ENCODE measurements at regions not wholly inside any gene's neighbourhood (a gene's known extent, or its start where the extent isn't known, plus 50 kb on each side); places are given as distances from the start of the nearest gene placed in this dataset.

DNA sequence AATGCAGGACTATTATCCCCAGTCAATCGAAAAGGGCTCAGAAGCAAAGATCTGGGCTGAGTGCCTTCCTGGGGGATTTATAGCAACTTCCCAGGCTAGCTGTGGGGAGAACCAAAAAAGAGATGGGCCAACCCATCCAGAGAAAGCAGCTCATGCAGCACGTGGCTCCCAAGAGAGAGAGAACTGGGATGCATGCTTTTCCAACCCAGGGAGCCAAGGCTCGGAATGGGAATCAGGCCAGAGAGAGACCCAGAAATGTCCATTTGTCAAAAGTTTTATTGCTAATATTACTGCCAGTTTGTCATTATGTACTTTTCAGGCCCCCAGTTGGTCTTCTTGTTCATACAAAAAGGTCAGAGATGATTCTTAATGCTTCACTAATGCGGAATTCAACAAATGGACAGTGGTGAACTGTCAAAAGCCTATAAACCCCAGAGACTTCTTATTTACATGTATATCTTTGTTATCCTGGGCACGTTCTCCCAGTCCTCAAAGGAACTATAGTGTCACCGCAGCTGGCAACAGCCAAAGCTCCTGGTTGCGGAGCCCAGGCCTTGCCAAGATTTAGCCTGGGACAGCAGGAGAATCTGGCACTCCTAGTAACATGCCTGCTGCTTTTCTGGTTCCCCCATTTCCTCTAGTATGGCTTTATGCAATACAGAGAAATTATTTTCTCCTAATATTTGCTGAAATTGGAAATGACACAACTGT lies 139.1 kb upstream of the POU3F2 start:
- no peak for TF ChIP-seq POLR2A (IDR thresholded peaks at IDR 0.05; ENCODE audit: low read length)
- no peak for TF ChIP-seq GATA1 (IDR thresholded peaks at IDR 0.05; ENCODE audit: low read depth, low read length)
